T-cell (primary cell): ENCODE measurements at regions not wholly inside any gene's neighbourhood (a gene's known extent, or its start where the extent isn't known, plus 50 kb on each side); places are given as distances from the start of the nearest gene placed in this dataset.

ENCODE experiments used
- ATAC-seq, 4 experiments: fragments of 200-7000 bp in 3 of 4; fragments of 150-1000 bp in 1 of 4; cut with Tn5 transposase; replicated peaks in 1 of 4; 1 replicate in 3 of 4; 2 replicates in 1 of 4; pipeline ENCODE4 v1.10.0; 2021; ENCODE audit warnings: moderate library complexity in 3 of 4, mild to moderate bottlenecking in 2 of 4, moderate number of reproducible peaks in 1 of 4
- CTCF ChIA-PET, 2 donors: fragments of 300-600 bp; sonication (Branson Sonifier 250); formaldehyde crosslinking; loops; one replicate each; lab custom pipeline; 2022; ENCODE audit warnings: antibody characterized with exemption in 2 of 2; lab: Charles Lee
- POLR2A ChIA-PET, 2 donors: fragments of 300-600 bp; sonication (Branson Sonifier 250); formaldehyde crosslinking; loops; one replicate each; lab custom pipeline; 2022; ENCODE audit warnings: antibody characterized with exemption in 2 of 2; lab: Charles Lee
- DNase-seq, 35 experiments: peaks; one replicate each; pipeline versions ENCODE4 v3.0.0 to v3.0.0-alpha.2; 2013 to 2023
- H3K27ac ChIP-seq: one replicate; pipeline ENCODE4 v1.5.1; 2013; ENCODE audit warnings: low read length
- H3K27me3 ChIP-seq, 2 experiments: replicated peaks in 1 of 2; 1 replicate in 1 of 2; 2 replicates in 1 of 2; pipeline versions ENCODE4 v1.6.1 to v1.7.0; 2013; ENCODE audit warnings: low read length in 1 of 2, mixed read lengths in 1 of 2; ENCODE audit not compliant: control insufficient read depth in 2 of 2, insufficient read depth in 2 of 2; ENCODE audit errors: extremely low read depth in 1 of 2
- H3K36me3 ChIP-seq, 2 donors: 1 replicate in 1 of 2; 2 replicates in 1 of 2; pipeline versions ENCODE4 v1.6.1 to v1.7.0; 2013; ENCODE audit warnings: low read length in 1 of 2; ENCODE audit not compliant: control insufficient read depth in 2 of 2, insufficient read depth in 1 of 2; ENCODE audit errors: extremely low read depth in 1 of 2
- H3K4me1 ChIP-seq, 2 experiments: 1 replicate in 1 of 2; 2 replicates in 1 of 2; pipeline versions ENCODE4 v1.6.1 to v1.7.0; 2013; ENCODE audit warnings: low read length in 2 of 2, mixed read lengths in 1 of 2; ENCODE audit not compliant: insufficient read depth in 2 of 2, control insufficient read depth in 1 of 2; ENCODE audit errors: extremely low read depth in 1 of 2
- H3K4me3 ChIP-seq, 2 donors: 1 replicate in 1 of 2; 2 replicates in 1 of 2; pipeline versions ENCODE4 v1.5.1 to v1.7.0; 2013; ENCODE audit warnings: mild to moderate bottlenecking in 2 of 2, low read length in 1 of 2, moderate library complexity in 1 of 2; ENCODE audit not compliant: control insufficient read depth in 1 of 2; ENCODE audit errors: extremely low read depth in 1 of 2
- H3K9me3 ChIP-seq: 2 replicates; pipeline ENCODE4 v1.7.0; 2013
- H3K27ac Mint-ChIP-seq, 2 donors: one replicate each; pipeline ENCODE4 v1.8.0; 2020 to 2021; ENCODE audit warnings: mild to moderate bottlenecking in 2 of 2, mixed read lengths in 2 of 2
- H3K27me3 Mint-ChIP-seq, 2 donors: one replicate each; pipeline ENCODE4 v1.8.0; 2021 to 2022; ENCODE audit warnings: mixed read lengths in 2 of 2
- H3K36me3 Mint-ChIP-seq: one replicate; pipeline ENCODE4 v1.8.0; 2021; ENCODE audit warnings: mixed read lengths
- H3K4me1 Mint-ChIP-seq, 3 donors: one replicate each; pipeline ENCODE4 v1.8.0; 2020 to 2022; ENCODE audit warnings: mixed read lengths in 3 of 3, mild to moderate bottlenecking in 1 of 3
- H3K4me3 Mint-ChIP-seq, 3 donors: one replicate each; pipeline ENCODE4 v1.8.0; 2020 to 2022; ENCODE audit warnings: mild to moderate bottlenecking in 3 of 3, mixed read lengths in 3 of 3, moderate library complexity in 3 of 3
- H3K9me3 Mint-ChIP-seq, 3 donors: one replicate each; pipeline ENCODE4 v1.8.0; 2020 to 2022; ENCODE audit warnings: mixed read lengths in 3 of 3
- WGBS: methylation state at CpG from one replicate; pipeline ENCODE4 v1.1.5; 2013; ENCODE audit warnings: missing lambda C conversion rate; ENCODE audit not compliant: insufficient coverage; 5-methylcytosine and 5-hydroxymethylcytosine counted together

DNA sequence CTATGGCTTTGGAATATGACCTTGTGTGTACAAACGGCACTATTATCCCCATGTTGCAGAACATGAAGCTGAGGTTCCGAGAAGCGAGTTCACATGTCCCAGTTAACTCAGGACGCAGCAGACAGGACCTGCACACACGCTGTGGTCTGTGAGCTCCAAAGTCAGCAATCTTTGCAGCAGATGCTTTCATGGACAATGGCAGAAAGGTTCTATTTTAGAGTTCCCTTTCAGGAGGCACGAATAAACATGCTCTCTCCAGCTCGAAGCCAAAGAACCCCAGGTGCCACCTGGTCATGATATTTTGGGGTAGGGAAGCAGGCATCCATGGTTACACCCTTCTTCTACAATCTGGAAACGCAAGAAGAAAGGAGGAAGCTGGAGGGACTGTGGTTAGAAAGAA is 412.0 kb downstream of the TMEM114 start:
- POLR2A ChIA-PET, result no interaction called here
- Mint-ChIP-seq H3K36me3 (no peaks in the 10 kb centered on the region), H3K4me1 (no peaks in the 10 kb centered on the region), H3K27me3 (no peaks in the 10 kb centered on the region), H3K4me3 (no peak overlapping the region), H3K9me3 (peaks cover 3 to 12% (median 8%) of the 10 kb centered on the region in 3 donors), H3K27ac (no peak overlapping the region)
- WGBS, result 94% methylated on average over 5 of the region's 8 CpGs
- no peak for ATAC-seq
- Histone ChIP-seq H3K36me3 (no peaks in the 10 kb centered on the region), H3K4me1 (no peaks in the 10 kb centered on the region), H3K9me3 (no peaks in the 10 kb centered on the region), H3K4me3 (no peak overlapping the region), H3K27me3 (no peaks in the 10 kb centered on the region), H3K27ac (no peak overlapping the region)
- DNase-seq, result no peak
- CTCF ChIA-PET, result no interaction called here

DNA sequence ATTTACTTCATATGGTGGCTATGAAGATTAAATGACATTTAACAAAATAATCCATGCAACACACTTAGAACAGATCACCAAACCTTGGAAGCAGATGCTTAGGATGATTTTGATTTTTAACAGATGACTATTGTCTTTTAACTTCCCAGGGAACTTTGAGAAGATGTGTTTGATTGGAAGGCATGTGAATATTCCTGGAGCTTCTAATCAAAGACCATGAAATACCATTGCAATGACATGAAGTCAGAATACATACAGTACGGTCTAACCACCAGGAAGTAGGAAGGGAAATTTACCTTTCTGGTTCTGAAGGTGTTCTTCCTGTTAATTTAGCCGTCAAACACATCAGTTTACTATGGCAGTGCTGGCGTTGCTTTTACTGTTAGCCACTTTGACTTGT is 414.9 kb downstream of the TMEM114 start:
- H3K27me3 ChIP-seq, result no peaks in the 10 kb centered on the region
- Mint-ChIP-seq H3K4me3 (no peak overlapping the region), H3K9me3 (peaks cover 5 to 15% (median 15%) of the 10 kb centered on the region in 3 donors), H3K4me1 (peaks cover 0 to 2% (median 0%) of the 10 kb centered on the region in 3 donors), H3K27me3 (no peaks in the 10 kb centered on the region), H3K27ac (no peak overlapping the region), H3K36me3 (no peaks in the 10 kb centered on the region)
- H3K4me3 ChIP-seq, result no peak overlapping the region
- DNase-seq (no peak), ATAC-seq (no peak)
- no peaks in the 10 kb centered on the region for H3K36me3 ChIP-seq
- 73% methylated on average over 2 of the region's 3 CpGs for WGBS
- CTCF ChIA-PET, result no interaction called here
- H3K27ac ChIP-seq, result no peak overlapping the region
- POLR2A ChIA-PET, result no interaction called here
- H3K4me1 ChIP-seq, result no peaks in the 10 kb centered on the region
- H3K9me3 ChIP-seq, result no peaks in the 10 kb centered on the region

DNA sequence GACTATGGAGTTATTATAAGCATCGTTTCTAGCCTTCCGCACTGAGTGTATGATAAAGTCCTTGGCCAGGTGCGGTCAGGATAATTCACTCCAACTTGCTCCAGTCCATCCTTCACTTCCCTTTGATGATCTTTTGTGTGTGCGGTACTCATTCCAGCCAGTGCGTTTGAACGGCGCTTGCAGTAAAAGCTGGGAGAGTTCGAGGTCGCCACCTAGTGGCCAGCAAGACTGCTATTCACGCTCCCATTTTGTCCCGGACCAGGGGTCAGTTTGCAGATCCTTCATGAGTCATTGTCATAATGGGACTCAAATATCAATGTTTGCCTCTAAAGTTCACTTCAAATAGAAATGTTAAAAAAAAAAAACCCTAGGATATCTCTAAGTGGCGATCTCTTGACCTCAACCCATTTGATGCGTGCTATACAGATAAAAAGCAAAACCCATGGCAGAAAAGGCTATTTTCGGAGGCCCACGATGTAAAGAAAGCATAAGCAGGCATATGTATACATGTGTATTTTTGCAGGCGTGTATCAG is 417.1 kb downstream of the TMEM114 start:
- peaks cover 13 to 17% (median 16%) of the 10 kb centered on the region in 3 donors for H3K9me3 Mint-ChIP-seq
- H3K27me3 Mint-ChIP-seq, result no peaks in the 10 kb centered on the region
- no peaks in the 10 kb centered on the region for H3K9me3 ChIP-seq
- peaks cover 0 to 2% (median 0%) of the 10 kb centered on the region in 3 donors for H3K4me1 Mint-ChIP-seq
- no peak overlapping the region for H3K27ac ChIP-seq
- no peak overlapping the region for H3K4me3 Mint-ChIP-seq
- no peak overlapping the region for H3K27ac Mint-ChIP-seq
- H3K4me3 ChIP-seq, result no peak overlapping the region
- no peaks in the 10 kb centered on the region for H3K36me3 ChIP-seq
- H3K36me3 Mint-ChIP-seq, result no peaks in the 10 kb centered on the region
- DNase-seq (peak in 1 of 35 experiments; percentile 0), ATAC-seq (no peak)
- CTCF ChIA-PET, result no interaction called here
- WGBS, result 31% methylated on average over 12 of the region's 16 CpGs
- POLR2A ChIA-PET, result no interaction called here
- no peaks in the 10 kb centered on the region for H3K27me3 ChIP-seq
- no peaks in the 10 kb centered on the region for H3K4me1 ChIP-seq

DNA sequence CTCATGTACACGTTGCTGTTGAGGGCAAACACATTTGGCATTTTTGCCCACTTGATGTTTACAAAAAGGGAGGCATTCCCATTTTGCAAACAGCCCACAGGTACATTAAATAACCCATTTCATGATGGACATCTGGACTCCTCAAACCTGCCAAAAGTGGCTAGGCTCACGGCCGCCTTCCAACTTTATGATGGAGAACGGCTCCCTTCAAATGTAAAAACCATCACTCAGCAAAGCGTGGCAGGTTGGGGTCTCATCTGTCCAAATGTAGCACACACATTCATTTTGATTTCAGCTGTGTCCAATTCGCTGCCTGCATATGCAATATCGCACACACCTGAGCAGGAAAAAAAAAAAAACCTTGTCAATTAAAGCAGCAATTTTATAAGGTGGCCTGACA is 417.8 kb downstream of the TMEM114 start:
- Mint-ChIP-seq H3K36me3 (no peaks in the 10 kb centered on the region), H3K27ac (no peak overlapping the region), H3K27me3 (no peaks in the 10 kb centered on the region), H3K9me3 (peaks cover 16 to 20% (median 17%) of the 10 kb centered on the region in 3 donors), H3K4me1 (peaks cover 0 to 2% (median 0%) of the 10 kb centered on the region in 3 donors), H3K4me3 (no peak overlapping the region)
- Histone ChIP-seq H3K4me3 (no peak overlapping the region), H3K27ac (no peak overlapping the region), H3K27me3 (no peaks in the 10 kb centered on the region), H3K4me1 (no peaks in the 10 kb centered on the region), H3K36me3 (no peaks in the 10 kb centered on the region), H3K9me3 (no peaks in the 10 kb centered on the region)
- WGBS, result 82% methylated on average over 6 of the region's 7 CpGs
- ATAC-seq (no peak), DNase-seq (no peak)
- POLR2A ChIA-PET, result no interaction called here
- CTCF ChIA-PET, result no interaction called here

DNA sequence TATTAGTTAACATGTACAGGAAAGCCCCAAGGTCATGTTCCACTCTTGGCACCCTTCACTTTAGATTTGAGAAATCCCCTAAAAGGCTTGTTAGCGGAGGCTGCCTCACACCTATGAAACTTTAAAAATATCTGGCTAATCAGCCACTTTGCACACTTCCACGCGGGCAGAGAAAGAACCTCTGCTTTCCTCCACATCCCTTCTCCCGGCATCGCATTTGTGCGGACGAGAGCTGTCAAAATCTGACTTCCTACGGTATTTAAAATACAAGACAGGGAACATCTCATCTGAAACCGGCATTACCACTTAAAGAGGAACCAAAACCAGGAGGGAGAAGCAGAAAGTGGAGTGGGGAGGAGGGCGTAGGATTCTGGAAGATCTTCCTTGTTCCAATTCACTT is 422.3 kb downstream of the TMEM114 start:
- no peak for ATAC-seq
- Mint-ChIP-seq H3K36me3 (no peaks in the 10 kb centered on the region), H3K9me3 (peaks cover 18 to 19% (median 18%) of the 10 kb centered on the region in 3 donors), H3K4me1 (peaks cover 0 to under 1% (median 0%) of the 10 kb centered on the region in 3 donors), H3K27me3 (no peaks in the 10 kb centered on the region), H3K4me3 (no peak overlapping the region), H3K27ac (no peak overlapping the region)
- POLR2A ChIA-PET, result no interaction called here
- no peak overlapping the region for H3K4me3 ChIP-seq
- H3K36me3 ChIP-seq, result no peaks in the 10 kb centered on the region
- 40% methylated on average over 1 of the region's 10 CpGs for WGBS
- H3K27ac ChIP-seq, result no peak overlapping the region
- no peaks in the 10 kb centered on the region for H3K4me1 ChIP-seq
- CTCF ChIA-PET, result no interaction called here
- DNase-seq, result no peak
- no peaks in the 10 kb centered on the region for H3K27me3 ChIP-seq
- no peaks in the 10 kb centered on the region for H3K9me3 ChIP-seq

DNA sequence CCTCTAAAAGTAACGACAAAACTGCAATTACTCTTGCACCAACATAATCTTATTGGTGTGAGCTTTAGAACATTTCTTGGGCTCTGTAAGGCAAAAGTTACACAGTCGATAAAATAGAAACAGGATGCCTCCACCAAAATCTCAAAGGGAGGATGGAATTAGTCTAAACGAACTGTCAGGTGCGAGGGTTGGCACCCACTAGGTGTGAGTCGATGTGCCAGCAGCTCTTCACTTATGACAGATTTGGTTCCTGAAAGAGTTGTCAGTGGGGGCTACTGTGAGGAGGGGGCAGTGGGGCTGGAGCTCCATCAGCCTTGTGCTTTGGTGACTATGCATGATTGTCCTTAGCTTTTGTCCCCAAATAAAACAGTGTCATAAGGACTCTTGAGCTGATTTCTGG is 422.9 kb downstream of the TMEM114 start:
- CTCF ChIA-PET, result no interaction called here

DNA sequence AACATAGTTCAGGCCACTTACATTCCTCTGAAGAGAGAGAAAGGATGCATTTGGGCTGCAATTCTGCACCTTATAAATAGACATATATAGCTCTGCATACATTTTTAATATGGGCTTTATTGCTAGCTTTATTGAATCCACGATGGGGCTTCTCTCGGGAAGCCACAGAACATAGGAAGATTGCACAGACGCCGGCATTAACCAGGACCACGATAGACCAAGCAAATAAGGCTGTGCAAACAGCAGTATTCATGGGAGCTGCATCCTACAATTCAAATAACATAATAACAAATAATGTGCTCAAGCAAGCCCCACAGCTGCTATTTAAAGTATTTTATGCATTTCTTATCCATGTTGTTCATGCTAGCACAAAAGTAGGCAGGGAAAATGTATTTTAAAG is 432.3 kb downstream of the TMEM114 start:
- POLR2A ChIA-PET, result no interaction called here
- 75% methylated on average over 2 of the region's 5 CpGs for WGBS
- Mint-ChIP-seq H3K27me3 (no peaks in the 10 kb centered on the region), H3K4me3 (no peak overlapping the region), H3K4me1 (no peaks in the 10 kb centered on the region), H3K27ac (no peak overlapping the region), H3K9me3 (peaks cover 6 to 29% (median 18%) of the 10 kb centered on the region in 3 donors), H3K36me3 (no peaks in the 10 kb centered on the region)
- DNase-seq, result no peak
- no peak for ATAC-seq
- CTCF ChIA-PET, result no interaction called here
- Histone ChIP-seq H3K27me3 (no peaks in the 10 kb centered on the region), H3K4me3 (no peak overlapping the region), H3K27ac (no peak overlapping the region), H3K36me3 (no peaks in the 10 kb centered on the region), H3K4me1 (no peaks in the 10 kb centered on the region), H3K9me3 (no peaks in the 10 kb centered on the region)

More for the DNA sequence above, 422.9 kb downstream of the TMEM114 start:
- Mint-ChIP-seq H3K27ac (no peak overlapping the region), H3K27me3 (no peaks in the 10 kb centered on the region), H3K4me1 (no peaks in the 10 kb centered on the region), H3K4me3 (no peak overlapping the region), H3K9me3 (peaks cover 18 to 22% (median 20%) of the 10 kb centered on the region in 3 donors), H3K36me3 (no peaks in the 10 kb centered on the region)
- DNase-seq (no peak), ATAC-seq (no peak)
- H3K4me1 ChIP-seq, result no peaks in the 10 kb centered on the region
- H3K36me3 ChIP-seq, result no peaks in the 10 kb centered on the region
- H3K4me3 ChIP-seq, result no peak overlapping the region
- no peak overlapping the region for H3K27ac ChIP-seq
- POLR2A ChIA-PET, result no interaction called here
- 86% methylated on average over 3 of the region's 5 CpGs for WGBS
- H3K27me3 ChIP-seq, result no peaks in the 10 kb centered on the region
- no peaks in the 10 kb centered on the region for H3K9me3 ChIP-seq
